MM.1S (cell line): ENCODE measurements at regions not wholly inside any gene's neighbourhood (a gene's known extent, or its start where the extent isn't known, plus 50 kb on each side); places are given as distances from the start of the nearest gene placed in this dataset.

ENCODE experiments used
- DNase-seq: peaks from one replicate; pipeline ENCODE4 v3.0.0-alpha.2; 2015
- H2AFZ ChIP-seq: fragments of 300-600 bp; sonication (generic); 2 replicates; pipeline ENCODE4 v1.6.0; 2016; ENCODE audit warnings: antibody characterized with exemption, low read length
- H3F3A ChIP-seq: fragments of 300-600 bp; sonication (generic); 2 replicates; pipeline ENCODE4 v1.6.1; 2016; ENCODE audit warnings: mild to moderate bottlenecking, antibody characterized with exemption, low read length, moderate library complexity, mixed read lengths; ENCODE audit not compliant: insufficient read depth
- H3K27ac ChIP-seq: fragments of 300-600 bp; sonication (generic); 2 replicates; pipeline ENCODE4 v1.5.1; 2016; ENCODE audit warnings: mild to moderate bottlenecking, low read length
- H3K27me3 ChIP-seq: fragments of 300-600 bp; sonication (generic); replicated peaks from 2 replicates; pipeline ENCODE4 v1.6.0; 2016; ENCODE audit warnings: low read length; ENCODE audit not compliant: insufficient read depth
- H3K36me3 ChIP-seq: fragments of 300-600 bp; sonication (generic); replicated peaks from 2 replicates; pipeline ENCODE4 v1.6.1; 2016; ENCODE audit warnings: mild to moderate bottlenecking, low read length, mixed read lengths; ENCODE audit not compliant: insufficient read depth
- H3K4me1 ChIP-seq: fragments of 300-600 bp; sonication (generic); 2 replicates; pipeline ENCODE4 v1.6.1; 2016; ENCODE audit warnings: low read length, mixed read lengths
- H3K4me2 ChIP-seq: fragments of 300-600 bp; sonication (generic); 2 replicates; pipeline ENCODE4 v1.6.0; 2016; ENCODE audit warnings: low read depth, low read length
- H3K4me3 ChIP-seq: fragments of 300-600 bp; sonication (generic); 2 replicates; pipeline ENCODE4 v1.5.1; 2016; ENCODE audit warnings: low read length, mixed read lengths
- H3K79me2 ChIP-seq: fragments of 300-600 bp; sonication (generic); 2 replicates; pipeline ENCODE4 v1.6.1; 2016; ENCODE audit warnings: mixed run types, low read length, mixed read lengths
- H3K9ac ChIP-seq: fragments of 300-600 bp; sonication (generic); 2 replicates; pipeline ENCODE4 v1.6.1; 2016; ENCODE audit warnings: low read length, mixed read lengths
- H3K9me2 ChIP-seq: fragments of 300-600 bp; sonication (generic); replicated peaks from 2 replicates; pipeline ENCODE4 v1.6.1; 2016; ENCODE audit warnings: mild to moderate bottlenecking, low read length, mixed read lengths; ENCODE audit not compliant: insufficient read depth
- H3K9me3 ChIP-seq: fragments of 300-600 bp; sonication (generic); replicated peaks from 2 replicates; pipeline ENCODE4 v1.6.1; 2016; ENCODE audit warnings: mild to moderate bottlenecking, low read length, mixed read lengths; ENCODE audit not compliant: insufficient read depth
- H4K20me1 ChIP-seq: fragments of 300-600 bp; sonication (generic); 2 replicates; pipeline ENCODE4 v1.6.1; 2016; ENCODE audit warnings: mild to moderate bottlenecking, low read length, moderate library complexity, mixed read lengths; ENCODE audit not compliant: insufficient read depth
- EZH2 ChIP-seq: fragments of 300-600 bp; sonication (generic); optimal IDR thresholded peaks from 2 replicates; pipeline ENCODE3; 2017; ENCODE audit warnings: low read depth, mild to moderate bottlenecking, antibody characterized with exemption, low read length, mixed read lengths
- EZH2phosphoT487 ChIP-seq: fragments of 300-600 bp; sonication (generic); IDR thresholded peaks from 2 replicates; pipeline ENCODE4 v1.6.1; 2018; ENCODE audit warnings: antibody characterized with exemption, low read length
- TF ChIP-seq, protein P1 (sequence below): fragments of 300-600 bp; sonication (generic); IDR thresholded peaks from 2 replicates; pipeline ENCODE4 v1.5.1; 2016; ENCODE audit warnings: antibody characterized with exemption, low read length, mixed read lengths

DNA sequence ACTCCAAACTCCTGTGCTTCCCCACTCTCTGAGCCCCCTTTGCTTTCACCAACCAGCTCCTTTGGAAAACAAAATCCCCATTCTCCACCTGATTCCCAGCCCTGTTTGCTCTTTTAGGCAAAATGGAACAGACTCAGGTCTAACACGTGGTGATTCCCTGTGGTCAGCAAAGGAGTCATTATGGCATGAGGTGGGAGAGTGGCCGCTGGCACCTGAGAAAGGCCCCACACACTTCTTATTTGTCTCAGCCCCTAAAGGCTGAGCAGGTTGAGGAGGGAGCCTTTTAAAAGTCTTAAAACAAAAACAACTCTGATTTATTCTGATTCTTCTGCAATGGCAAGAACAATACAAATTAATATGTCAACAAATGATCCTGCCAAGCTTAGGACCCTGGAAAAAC, 401.2 kb downstream of the TNS1 start:
- Histone ChIP-seq H3K9ac (no peak overlapping the region), H3K9me2 (no peaks in the 10 kb centered on the region)
- no peak for TF ChIP-seq EZH2
- TF ChIP-seq, protein P1, sequence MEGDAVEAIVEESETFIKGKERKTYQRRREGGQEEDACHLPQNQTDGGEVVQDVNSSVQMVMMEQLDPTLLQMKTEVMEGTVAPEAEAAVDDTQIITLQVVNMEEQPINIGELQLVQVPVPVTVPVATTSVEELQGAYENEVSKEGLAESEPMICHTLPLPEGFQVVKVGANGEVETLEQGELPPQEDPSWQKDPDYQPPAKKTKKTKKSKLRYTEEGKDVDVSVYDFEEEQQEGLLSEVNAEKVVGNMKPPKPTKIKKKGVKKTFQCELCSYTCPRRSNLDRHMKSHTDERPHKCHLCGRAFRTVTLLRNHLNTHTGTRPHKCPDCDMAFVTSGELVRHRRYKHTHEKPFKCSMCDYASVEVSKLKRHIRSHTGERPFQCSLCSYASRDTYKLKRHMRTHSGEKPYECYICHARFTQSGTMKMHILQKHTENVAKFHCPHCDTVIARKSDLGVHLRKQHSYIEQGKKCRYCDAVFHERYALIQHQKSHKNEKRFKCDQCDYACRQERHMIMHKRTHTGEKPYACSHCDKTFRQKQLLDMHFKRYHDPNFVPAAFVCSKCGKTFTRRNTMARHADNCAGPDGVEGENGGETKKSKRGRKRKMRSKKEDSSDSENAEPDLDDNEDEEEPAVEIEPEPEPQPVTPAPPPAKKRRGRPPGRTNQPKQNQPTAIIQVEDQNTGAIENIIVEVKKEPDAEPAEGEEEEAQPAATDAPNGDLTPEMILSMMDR: no peak
- no peak for TF ChIP-seq EZH2phosphoT487

DNA sequence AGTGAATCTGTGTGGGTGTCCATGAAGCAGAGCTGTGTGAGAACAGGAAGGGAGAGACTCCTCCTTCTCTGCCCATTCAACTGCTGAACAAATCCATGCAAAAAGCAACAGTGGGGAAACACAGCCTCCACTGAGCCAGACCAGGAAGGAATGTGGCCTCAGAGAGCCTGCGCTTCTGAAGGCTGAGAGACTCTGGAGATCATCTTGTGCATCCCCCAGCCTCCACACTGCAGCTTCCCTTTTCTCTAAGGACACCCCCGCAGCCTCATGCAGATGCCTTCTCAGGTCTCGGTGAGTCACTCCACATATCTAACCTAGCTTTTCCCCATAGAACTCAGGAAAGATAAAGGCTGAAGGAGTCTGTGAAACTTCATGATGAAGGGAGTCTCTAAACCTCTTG, 402.9 kb downstream of the TNS1 start:
- H3K36me3 ChIP-seq: no peaks in the 10 kb centered on the region
- no peaks in the 10 kb centered on the region for H3K27me3 ChIP-seq
- H3K9ac ChIP-seq: no peak overlapping the region
- no peak overlapping the region for H2AFZ ChIP-seq
- no peak for DNase-seq
- H3K4me3 ChIP-seq: no peak overlapping the region
- no peaks in the 10 kb centered on the region for H3K79me2 ChIP-seq
- no peaks in the 10 kb centered on the region for H3K4me1 ChIP-seq
- no peaks in the 10 kb centered on the region for H3K9me3 ChIP-seq
- no peaks in the 10 kb centered on the region for H3F3A ChIP-seq
- H4K20me1 ChIP-seq: no peaks in the 10 kb centered on the region
- TF ChIP-seq EZH2 (no peak), EZH2phosphoT487 (no peak)
- TF ChIP-seq, protein P1: no peak
- no peak overlapping the region for H3K4me2 ChIP-seq
- no peaks in the 10 kb centered on the region for H3K9me2 ChIP-seq
- H3K27ac ChIP-seq: no peak overlapping the region

More for the DNA sequence above, 401.2 kb downstream of the TNS1 start:
- Histone ChIP-seq H3K9me3 (no peaks in the 10 kb centered on the region), H3K79me2 (no peaks in the 10 kb centered on the region), H3K4me3 (no peak overlapping the region), H3F3A (no peaks in the 10 kb centered on the region), H3K27me3 (no peaks in the 10 kb centered on the region), H3K27ac (no peak overlapping the region), H3K4me2 (no peak overlapping the region), H4K20me1 (no peaks in the 10 kb centered on the region), H2AFZ (no peak overlapping the region), H3K4me1 (no peaks in the 10 kb centered on the region), H3K36me3 (no peaks in the 10 kb centered on the region)
- DNase-seq: no peak

DNA sequence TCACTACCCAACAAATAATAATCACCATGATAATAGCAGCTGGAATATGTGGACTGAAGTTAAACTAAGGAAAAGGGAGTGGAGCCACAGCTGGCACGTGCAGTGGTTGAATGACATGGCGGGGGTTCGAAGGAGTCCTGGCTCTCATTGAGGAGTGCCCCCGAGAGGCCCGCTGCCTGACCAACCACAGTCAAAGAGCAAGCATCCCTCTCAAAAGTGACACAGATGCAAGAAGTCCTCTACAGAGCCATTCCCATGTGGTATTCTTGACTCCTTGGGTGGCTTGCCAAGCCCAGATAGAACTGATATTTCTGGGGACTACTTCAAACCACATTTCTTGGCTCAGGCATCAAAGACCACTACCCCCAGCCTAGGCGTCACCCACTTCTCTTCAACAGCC, 405.1 kb downstream of the TNS1 start:
- TF ChIP-seq EZH2 (no peak), EZH2phosphoT487 (no peak)
- TF ChIP-seq, protein P1: no peak

More for the DNA sequence above, 405.1 kb downstream of the TNS1 start:
- no peak for DNase-seq
- H3K4me2 ChIP-seq: no peak overlapping the region
- H2AFZ ChIP-seq: no peak overlapping the region
- no peak overlapping the region for H3K4me3 ChIP-seq
- no peaks in the 10 kb centered on the region for H3K36me3 ChIP-seq
- no peaks in the 10 kb centered on the region for H4K20me1 ChIP-seq
- H3K9ac ChIP-seq: no peak overlapping the region
- H3K4me1 ChIP-seq: peaks cover 9% of the 10 kb centered on the region
- no peaks in the 10 kb centered on the region for H3F3A ChIP-seq
- H3K27ac ChIP-seq: no peak overlapping the region
- no peaks in the 10 kb centered on the region for H3K9me3 ChIP-seq
- H3K9me2 ChIP-seq: no peaks in the 10 kb centered on the region
- H3K27me3 ChIP-seq: no peaks in the 10 kb centered on the region
- H3K79me2 ChIP-seq: no peaks in the 10 kb centered on the region
